ENCODE measurements at regions not wholly inside any gene's neighbourhood (a gene's known extent, or its start where the extent isn't known, plus 50 kb on each side); places are given as distances from the start of the nearest gene placed in this dataset.

DNA sequence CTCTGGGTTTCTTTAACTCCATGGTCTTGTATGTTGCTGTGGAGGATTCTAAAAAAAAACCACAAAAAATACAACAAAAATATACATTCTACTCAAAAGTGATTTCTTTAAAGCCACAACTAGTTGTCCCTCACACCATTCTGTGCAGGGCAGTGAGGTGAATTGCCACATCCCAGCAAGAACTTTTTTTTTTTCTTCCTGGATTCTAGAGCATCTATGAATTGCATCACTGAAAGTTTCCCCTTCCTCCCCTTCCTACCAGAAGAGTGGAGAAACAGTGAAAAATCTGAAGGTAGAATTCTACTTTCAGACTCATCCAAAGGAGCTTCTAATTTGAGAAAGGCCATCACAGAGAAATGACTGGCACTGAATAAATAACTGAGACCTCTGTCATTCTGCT lies 395.3 kb downstream of the AEBP2 start:
- ATAC-seq: no peak

DNA sequence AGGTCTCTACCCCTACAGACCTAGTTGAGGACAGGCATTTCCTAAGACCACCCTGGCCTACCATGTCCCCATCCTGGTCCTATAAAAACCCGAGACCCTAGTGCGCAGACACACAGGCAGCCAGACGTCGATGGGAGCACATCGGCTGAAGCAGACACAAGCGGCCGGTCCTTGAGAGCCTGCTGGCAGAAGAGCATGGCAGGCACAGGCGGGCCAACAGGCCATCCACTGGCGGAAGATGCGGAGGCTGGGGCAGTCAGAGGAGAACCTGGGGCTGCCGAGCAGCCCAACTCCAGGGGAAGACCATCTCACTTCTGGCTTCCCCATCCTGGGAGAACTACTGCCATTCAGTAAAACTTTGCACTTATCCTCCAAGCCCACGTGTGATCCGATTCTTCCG lies 396.8 kb downstream of the AEBP2 start:
- ATAC-seq: no peak

DNA sequence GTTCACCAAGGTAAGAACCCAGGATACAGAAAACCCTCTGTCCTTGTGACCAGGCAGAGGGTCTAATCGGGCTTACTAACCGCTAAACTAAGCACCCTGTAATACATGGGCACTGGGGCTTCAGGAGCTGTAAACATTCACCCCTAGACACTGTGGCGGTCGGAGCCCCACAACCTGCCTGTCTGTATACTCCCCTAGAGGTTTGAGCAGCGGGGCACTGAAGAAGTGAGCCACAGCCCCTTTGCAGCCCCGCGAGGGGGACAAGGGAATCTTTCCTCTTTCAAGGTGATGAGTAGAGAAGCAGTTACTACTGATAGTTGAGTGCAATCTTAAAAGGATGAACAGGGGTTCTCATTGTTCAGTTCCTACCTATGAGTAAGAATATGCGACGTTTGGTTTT lies 397.2 kb downstream of the AEBP2 start:
- ATAC-seq: no peak

DNA sequence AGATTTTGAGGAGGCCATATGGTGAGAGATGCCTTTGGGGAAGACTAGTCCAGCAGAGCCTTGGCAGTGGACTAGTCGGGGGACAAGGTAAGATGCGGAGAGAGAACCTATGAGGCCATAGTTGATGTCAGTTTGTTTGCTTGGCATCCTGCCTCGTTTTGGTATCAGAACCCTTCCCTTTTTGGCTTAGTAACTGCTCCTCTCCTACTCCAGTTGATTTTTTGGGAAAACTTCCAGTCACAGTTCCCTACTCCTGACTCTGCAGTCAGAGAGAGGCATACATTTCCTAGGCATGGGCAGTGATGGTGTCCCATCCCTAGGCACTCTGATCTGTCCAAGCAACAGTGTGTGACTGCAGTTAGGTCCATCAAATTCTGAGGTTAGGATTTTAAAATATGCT lies 398.3 kb downstream of the AEBP2 start:
- no peak for ATAC-seq

DNA sequence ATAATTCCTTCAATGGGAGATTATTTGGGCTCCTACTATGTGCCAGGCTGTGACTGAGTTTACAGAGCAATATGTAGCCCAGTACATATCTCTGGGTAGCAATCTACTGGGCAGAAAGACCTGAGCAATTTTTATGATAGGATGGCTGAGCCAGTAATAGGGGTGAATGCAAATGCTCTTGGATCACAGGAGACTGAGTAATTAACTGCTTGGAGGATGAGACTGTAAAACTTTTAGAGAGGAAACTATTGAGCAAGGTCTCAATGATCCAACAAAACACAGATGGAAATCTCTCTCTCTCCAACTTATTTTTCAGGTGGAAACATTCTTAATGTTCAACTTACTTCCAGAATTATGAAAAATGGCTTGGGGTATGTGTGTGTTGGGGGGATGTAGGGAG lies 402.2 kb downstream of the AEBP2 start:
- ATAC-seq: no peak

DNA sequence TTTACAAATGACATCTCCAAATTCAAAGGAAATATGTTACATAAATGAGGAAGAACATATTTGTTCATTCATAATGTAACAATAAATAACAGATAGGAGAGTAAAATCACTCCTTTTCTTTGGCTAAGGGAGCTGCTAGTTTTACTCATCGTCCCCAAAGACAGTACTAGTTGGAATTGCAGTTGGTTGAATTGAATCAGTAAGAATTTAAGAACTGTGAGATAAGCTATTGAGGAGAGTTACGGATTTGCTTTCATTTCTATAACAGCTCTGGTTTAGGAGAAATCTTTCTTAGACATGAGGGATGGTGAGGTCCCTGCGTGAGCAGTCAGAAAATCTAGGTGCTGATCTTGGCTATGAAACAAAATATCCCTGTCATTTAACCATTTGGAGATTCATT lies 402.8 kb downstream of the AEBP2 start:
- ATAC-seq: no peak

DNA sequence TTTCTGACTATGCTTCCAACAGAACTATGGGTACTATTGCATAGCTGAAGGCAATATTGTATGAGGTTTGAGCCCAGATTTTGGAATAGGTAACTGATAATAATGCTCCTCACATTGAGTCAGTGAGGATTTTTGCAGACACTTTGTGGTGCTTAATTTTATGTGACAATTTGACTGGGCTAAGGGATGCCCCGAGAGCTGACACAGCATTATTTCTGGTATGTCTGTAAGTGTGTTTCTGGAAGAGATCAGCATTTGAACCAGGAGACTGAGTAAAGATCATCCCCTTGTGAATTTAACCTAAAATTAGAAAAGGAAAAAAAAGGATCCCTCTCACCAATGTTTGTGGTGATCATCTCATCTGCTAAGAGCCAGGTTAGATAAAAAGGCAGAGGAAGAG lies 404.9 kb downstream of the AEBP2 start:
- no peak for ATAC-seq

DNA sequence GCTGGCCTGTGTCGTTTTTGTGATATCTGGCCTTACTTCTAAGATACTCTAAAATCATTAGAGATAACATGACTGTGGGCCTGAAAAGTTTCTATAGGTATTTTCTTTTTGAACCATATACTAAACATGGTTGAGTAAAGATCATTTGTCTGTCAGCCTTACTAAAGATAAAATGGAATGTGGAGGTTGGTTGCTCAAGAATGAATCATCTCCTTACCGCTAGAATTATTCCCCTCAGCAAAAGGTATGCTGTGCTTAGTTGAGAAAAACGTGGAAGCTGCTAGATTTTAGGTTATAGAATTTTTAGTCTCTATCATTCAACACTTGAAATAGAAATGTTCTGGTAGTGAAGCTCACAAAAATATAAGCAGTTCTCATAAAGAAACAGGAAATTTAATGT lies 407.3 kb downstream of the AEBP2 start:
- ATAC-seq: no peak

DNA sequence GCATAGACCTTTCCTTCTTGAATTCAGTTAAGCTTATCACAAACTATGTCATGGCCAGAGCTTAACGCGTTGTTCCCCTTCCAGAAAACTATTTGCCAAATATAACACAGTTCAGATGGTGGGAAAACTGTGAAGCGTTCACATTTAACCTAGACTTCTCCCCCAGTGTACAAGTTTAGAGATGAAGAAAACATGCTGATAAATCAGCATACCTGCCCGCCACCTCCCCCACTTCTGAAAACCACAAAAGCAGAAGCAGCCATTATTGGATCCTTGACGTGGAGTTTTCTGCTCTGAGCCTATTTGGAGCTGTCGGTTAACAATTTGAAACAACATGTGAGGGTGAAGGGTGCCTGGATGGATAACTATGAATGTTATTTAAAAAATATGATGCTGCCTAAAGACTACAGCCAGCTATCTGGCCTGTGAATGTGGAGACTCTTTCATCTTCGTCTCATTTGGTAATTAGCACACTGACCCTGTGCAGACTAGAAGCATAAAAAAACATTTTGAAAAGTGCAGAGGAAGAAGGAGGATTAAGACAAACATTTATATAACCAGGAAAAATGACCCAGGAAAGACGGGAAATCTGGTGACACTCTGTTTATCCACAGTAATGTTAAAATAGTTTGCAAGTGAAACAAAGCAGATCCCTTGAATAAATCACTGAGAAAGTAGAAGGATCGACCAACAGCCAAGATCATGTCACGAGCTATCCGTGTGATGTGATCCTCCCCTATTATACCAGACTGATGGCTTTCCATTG lies 408.2 kb downstream of the AEBP2 start:
- ATAC-seq: no peak

DNA sequence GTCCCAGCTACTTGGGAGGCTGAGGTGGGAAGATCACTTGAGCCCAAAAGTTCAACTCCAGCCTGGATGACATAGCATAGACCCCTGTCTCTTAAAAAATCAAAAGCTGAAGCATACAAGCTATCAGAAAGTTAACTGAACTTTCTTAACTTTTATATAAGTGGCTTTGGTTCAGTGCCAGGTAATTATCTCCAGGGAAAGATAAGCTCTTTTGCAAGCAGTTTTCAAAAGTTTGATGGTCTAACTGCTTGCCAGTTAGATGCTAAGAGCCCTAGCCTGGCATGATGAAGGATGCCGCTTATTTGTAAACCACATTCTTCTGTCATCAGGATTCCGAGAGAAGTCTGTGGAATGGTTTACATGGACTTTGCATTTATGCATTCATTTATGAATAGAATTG lies 409.1 kb downstream of the AEBP2 start:
- no peak for ATAC-seq

DNA sequence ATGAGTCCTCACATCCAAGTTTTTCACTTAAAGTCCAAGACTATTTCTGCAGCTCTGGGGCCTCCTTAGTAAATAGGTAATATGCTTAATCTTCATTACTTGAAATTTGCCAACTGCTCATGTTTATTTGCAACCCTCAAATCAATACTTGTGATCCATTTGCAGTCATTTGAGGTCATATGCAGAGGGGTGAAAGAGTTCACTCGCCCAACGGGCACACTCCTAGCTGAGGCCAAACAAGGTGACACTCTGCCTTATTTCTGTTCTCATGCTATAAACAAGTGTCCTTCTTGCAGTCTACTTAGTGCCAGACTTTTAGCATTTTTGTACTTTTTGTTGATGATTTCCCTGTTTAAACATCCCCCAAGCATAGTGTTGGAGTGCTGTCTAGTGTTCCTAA lies 409.9 kb downstream of the AEBP2 start:
- no peak for ATAC-seq

DNA sequence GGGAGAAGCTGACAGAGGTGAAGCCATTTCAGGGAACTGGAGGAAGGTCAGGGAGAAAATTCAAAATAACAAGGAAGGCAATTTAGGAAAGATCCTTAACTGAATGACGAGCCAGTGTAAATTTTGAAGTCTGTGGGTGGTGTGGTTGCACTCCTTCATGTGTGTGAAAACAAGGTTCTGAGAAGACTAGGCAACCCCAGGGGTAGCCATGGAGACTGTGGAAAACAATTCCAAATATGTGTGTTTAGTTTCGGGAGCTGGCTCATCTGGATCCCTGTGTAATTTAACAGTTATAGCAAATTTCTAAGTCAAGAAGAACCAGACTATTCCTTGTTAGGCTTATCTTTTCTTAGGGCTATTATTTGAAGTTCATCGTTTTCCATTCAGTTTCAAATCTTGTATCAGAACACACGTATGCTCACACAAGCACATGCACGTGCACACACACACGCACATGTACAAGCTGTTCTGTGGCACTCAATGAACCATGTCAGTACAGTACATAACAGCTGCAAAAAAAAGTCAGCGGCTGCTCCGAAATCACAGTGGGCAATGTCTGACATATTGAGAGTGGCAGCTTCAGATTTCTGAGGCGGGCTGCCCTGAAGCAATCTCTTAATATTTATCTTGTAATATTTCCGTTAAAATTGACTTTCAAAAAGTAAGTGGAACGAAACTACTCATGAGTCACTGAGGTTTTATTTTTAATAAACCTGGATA lies 411.2 kb downstream of the AEBP2 start:
- ATAC-seq: no peak

DNA sequence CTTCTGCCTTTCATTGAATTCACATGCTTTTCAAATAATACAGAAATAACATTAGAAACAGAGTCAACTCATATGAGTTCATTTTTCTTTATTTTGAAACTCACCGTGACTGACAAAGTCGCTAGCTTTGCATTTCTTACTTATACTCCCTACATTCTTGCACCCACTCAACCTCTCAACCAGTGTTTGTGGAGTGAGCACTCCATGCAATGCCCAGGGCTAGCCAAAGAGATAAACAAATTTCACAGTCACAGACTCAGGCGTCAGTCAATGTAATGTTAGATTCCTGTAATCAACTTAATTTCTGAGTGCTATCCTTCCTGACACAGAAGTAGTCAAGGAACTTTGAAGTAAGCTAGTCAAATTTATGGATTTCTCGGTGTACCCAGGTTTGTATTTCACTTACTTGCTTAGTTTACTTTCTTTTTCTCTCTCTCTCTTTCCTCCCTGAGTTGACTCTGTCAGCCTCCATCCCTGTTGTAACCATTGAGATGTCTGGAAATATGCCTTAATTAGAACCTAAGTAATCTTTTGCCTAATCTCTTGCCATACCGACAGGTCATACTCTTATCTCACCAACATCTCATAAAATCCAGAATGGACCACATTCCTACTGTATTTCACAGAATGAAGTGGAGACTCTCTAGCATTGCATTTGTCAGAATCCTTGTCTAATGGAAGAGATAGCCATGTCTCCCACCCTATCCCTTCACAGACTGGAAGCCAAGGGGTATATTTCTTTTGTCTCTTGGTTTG lies 413.0 kb downstream of the AEBP2 start:
- ATAC-seq: no peak

DNA sequence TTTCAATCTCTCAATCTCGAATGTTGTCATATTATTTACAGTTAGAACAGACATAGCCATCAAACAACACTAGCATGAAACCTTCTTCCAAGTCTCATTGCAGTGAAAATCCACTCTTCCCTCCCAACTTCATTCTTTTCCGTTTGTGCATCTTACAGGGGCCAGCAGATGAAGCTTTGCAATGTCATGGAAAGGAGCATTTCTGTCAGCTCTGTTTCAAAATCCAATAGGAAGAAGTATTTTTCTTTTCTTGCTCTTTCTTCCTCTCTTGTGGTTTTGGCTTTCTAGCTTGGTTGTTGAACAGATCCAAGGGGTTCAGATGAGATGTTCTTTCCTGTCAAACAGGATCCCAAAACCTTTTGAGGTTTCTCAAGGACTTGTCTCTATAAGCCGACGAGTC lies 416.6 kb downstream of the AEBP2 start:
- ATAC-seq: no peak

DNA sequence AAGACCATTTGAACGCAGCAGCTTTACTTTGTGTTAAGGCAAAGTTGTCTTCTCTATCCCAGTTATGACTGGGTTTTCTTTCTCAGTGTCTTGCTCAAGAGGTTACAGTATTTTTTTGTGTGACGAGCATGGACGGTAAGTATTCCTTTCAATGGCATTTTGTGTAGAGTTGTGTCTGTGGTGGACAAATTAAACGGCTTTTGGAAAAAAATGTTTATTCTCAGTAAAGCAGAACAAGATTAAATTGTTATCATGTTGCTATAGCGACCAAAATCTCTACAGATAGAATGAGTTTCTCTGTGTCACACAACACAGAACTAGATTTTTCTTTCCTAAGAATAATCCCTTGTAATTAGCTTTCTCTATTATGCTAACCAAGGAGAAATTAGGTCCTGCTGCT lies 417.1 kb downstream of the AEBP2 start:
- ATAC-seq: no peak

DNA sequence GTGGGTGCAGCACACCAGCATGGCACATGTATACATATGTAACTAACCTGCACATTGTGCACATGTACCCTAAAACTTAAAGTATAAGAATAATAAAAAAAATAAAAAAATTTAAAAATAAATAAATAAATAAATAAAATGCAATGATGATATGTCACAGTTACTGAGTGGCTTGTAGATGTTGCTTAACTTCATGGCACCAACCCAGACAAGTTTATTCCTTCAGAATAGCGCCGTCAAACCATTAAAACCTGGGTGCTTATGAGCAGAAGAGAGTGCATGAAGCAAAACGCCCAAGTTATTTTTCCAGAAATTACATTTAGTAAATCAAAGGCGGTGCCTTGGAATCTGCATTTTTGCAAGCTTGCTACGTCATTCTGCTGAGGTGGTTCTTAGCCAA lies 417.9 kb downstream of the AEBP2 start:
- ATAC-seq: no peak

DNA sequence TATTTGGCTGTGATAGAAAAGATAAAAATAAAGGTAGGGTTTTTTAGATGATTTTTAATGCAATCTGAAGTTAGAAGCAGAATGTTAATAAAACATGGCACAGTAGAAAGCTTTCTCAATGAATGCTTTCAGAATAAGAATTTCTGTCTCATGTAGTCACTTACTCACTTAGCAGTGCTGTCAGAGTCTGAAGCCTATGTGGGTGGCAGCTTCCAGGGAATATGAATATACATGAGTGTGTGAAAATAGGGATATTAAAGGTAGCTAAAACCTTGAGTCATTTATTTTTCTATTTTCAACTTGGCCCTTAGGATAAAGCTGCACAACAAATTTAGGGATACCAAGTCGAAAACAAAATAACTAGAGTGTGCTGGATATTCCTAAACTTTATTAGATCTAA lies 427.9 kb downstream of the AEBP2 start:
- no peak for ATAC-seq

DNA sequence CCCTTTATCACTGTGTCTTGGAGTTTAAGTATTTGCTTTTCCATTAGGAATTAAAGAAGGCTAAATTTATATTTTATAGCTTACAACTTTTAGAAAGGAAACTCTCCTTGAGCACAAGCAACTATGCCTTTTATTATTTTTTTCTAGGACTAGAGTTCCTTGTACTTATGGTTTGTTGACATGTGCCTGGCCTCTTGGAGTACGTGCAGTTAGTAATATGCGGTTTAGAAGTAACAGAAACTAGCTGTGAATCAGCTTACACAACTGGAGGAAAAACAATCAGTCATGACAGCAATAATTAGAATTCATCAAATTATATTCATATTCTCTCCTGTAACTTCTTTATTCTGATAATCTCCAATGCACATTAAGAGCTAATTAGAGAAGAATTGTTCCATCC lies 428.7 kb downstream of the AEBP2 start:
- no peak for ATAC-seq

DNA sequence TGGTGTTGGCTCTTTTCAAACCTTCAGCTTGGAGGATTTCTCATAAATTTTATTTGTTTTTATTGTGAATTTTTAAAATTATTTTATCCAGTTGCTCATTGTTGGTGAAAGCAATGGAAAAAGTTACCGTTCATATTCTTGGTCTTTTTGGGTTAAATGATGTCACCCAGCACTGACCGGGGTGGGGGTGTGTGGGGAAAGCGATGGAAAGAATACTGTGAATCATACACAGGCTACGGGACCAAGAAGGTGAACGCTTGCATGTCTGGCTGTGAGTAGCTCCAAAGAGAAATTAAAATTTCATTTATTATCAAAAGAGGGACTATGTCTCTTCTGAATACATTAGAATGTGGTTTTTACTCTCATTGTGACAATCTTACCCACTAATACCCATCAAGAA lies 430.1 kb downstream of the AEBP2 start:
- ATAC-seq: no peak

DNA sequence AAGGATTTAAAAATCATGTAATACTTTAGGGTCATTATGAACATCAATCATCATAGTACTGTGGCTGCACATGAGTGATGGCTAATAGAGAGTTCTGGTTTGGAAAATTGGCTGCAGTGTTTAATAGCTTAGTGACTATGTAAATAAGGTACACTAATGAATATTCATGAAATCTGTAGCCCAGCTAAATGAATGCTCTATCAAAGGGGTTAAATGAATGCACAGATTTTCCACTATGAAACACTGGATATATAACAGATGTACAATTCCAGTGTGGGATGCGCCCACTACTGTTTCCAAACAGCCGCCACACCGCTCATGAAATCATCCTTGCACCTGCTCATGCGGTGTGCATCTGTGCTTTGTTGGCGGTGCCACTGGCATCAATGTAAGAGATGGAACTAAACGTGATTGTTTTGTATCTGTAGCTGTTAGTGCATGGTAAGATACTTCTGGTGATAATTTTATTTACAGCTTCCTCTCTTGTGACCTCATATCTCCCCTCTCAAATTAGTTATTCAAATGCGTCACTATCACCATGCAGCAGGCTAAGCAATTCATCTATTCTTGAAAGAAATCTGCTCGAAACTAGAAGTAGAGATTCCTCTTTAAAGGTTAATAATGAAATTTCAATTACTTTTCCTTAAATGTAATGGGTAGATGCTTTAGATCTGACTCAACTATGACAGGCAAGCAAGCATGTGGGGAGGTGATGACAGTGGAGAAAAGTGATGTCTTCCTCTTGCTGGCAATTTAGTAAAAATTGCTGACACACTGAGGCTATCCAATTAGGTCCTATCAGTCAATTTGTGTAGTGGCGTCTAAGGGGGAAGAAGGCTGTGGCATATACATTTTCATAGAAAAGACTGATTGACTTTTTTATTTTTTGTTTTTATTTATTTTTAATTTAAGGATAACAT lies 433.6 kb downstream of the AEBP2 start:
- ATAC-seq: no peak

DNA sequence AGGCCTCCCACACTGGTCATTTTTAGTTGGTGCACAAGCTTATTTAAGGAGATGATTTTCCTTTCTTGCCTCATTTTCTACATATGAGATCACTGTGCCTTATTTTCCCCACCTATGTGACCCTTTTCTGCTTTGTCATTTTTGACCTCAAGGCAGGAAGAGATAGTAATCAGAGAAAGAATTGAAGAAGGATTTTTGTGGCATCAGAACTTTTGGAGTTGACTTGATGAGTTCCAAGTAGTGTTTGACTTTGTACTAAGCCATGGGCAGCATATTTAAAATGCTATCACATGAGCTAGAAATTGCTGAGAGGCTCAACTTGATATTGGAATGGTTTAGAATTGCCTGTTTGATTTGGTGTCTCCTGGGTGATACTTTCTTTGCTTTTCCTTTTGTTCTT lies 440.8 kb downstream of the AEBP2 start:
- ATAC-seq: no peak

DNA sequence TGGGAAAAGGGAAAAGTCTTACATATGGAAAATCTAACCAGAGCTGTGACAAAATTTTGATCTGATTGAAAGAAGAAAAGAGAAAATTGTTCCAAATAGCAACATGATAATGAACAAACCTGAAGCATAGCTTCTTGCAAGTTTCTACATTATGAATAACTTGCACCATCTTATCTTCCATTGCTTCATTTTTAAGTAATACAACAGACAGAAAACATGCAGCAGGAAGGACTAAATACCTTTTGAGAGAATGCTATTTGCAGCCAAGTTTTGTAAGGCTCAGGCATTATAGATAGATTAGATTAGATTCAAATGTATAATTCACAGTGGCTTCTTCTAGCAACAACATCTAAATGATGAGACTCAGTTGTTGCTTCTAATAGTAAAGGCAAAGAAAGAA lies 441.4 kb downstream of the AEBP2 start:
- ATAC-seq: no peak

DNA sequence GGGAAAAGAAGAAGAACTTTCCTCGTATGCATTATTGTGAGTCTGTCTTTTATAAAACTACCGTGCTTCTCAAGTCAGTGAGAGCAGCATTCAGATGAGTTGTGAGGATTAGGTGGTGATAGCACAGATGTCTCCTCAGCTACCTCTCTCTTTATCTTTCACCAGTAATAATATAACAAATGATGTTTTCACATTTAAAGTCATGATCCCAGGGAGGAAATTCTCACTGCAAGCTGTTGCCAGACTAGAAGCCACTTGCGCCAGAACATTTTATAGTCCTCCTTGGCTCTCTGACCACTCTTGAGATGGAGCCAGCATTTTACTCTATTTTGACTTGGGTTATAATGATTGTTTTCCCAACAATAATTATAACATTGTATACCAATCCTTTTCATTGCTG lies 443.1 kb downstream of the AEBP2 start:
- ATAC-seq: no peak

Data from esophagus mucosa (tissue), 1 donor.